Prostate gland (tissue), 2 donors: ENCODE measurements at regions not wholly inside any gene's neighbourhood (a gene's known extent, or its start where the extent isn't known, plus 50 kb on each side); places are given as distances from the start of the nearest gene placed in this dataset.

ENCODE experiments used
- CTCF ChIP-seq, 4 experiments: fragments of 200-600 bp in 2 of 4; fragments of 450-650 bp in 2 of 4; sonication (generic) in 2 of 4; IDR thresholded peaks; 1 replicate in 3 of 4; 2 replicates in 1 of 4; pipeline ENCODE4 v1.5.1; 2016 to 2019; ENCODE audit warnings: antibody characterized with exemption in 4 of 4, mild to moderate bottlenecking in 2 of 4, moderate library complexity in 2 of 4
- POLR2AphosphoS5 ChIP-seq: sonication (generic); formaldehyde crosslinking; IDR thresholded peaks from one replicate; pipeline ENCODE4 v1.6.1; 2017; ENCODE audit warnings: antibody characterized with exemption

DNA sequence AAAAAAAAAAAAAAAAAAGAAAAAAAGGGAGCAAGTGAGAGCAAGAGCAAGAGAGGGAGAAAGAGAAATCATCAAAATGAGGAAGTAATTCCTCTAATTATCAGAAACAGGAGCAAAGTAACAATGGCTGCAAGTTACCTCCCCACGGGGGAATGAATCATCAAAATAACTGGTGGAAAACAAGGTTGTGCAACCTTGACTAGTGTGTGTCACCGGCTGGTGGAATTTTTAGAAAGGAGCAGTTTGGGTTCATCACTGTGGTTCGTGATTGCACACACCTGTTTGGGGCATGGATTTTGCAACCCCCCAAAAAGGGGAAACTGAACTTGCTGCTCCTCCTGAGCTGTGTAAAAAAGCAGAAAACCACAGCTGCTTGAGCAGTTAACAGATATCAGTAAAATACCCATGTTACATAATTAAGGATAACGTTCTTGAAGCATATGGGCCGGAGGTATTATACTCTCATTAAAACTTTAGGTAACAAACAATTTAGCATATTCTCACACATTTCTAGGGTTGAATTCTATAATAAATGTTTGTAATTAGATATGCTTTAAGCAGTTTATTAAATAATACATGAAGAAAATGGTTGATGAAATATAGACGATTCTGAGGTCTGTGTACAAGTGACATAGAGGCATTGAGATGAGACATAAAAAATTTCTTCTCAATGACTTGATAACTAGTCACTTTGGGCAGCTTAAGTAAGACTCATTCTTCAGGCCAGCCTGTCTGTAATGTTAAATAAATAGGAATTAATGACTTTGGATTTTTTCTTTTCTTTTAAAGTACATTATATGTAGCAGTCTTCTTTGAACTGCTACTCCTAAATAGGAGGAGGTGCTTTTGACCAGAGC lies 184.2 kb upstream of the ZEB2 start:
- no peak for TF ChIP-seq CTCF (IDR thresholded peaks at IDR 0.05)
- no peak for TF ChIP-seq POLR2AphosphoS5
